C1 segment of cervical spinal cord (tissue), 14 donors: ENCODE measurements at regions not wholly inside any gene's neighbourhood (a gene's known extent, or its start where the extent isn't known, plus 50 kb on each side); places are given as distances from the start of the nearest gene placed in this dataset.
"Not testable (repeated sequence)": the region's sequence is repeated elsewhere in the genome, so short reads cannot be mapped to it uniquely, and the experiment has no call there.

Experiments
- DNase-seq, 14 donors: peaks; one replicate each; lab custom pipeline; 2025; lab: John Stamatoyannopoulos, UW

DNA sequence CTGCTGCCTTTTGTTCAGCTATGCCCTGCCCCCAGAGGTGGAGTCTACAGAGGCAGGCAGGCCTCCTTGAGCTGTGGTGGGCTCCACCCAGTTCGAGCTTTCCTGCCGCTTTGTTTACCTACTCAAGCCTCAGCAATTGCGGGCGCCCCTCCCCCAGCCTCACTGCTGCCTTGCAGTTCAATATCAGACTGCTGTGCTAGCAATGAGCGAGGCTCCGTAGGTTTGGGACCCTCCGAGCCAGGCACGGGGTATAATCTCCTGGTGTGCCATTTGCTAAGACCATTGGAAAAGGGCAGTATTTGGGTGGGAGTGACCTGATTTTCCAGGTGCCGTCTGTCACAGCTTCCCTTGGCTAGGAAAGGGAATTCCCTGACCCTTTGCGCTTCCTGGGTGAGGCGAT is 51.9 kb downstream of the DIPK2A start:
- not testable (repeated sequence) for DNase-seq

DNA sequence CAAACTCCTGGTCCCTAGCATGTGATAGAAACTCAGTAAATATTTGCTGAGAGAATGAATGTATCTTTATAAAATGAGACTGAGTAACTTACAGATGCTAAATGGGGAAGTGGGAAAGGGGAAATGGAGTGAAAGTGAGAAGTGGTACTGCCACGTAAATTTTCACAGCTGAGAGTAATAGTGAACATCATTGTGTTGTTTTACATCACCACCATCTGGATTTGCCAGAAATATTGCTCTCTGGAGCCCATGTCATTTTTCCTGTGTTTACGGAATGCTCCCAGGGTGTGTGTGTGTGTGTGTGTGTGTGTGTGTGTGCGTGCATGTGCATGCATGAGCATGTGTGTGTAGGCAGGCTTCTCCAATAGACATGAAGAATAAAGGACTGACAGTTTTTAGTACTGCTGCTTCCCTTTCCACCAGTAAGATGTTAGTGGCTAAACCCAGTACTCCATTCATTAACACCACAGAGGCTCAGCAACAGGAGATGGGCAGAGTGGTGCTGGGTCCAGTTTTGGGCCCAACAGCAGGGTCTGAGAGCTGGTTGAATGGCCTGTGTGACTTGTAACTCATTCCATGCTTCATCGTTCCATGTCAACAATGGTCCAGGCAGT is 57.3 kb downstream of the DIPK2A start:
- DNase-seq: peak in 3 of 14 donors; percentile 13 to 48 (median 29)

DNA sequence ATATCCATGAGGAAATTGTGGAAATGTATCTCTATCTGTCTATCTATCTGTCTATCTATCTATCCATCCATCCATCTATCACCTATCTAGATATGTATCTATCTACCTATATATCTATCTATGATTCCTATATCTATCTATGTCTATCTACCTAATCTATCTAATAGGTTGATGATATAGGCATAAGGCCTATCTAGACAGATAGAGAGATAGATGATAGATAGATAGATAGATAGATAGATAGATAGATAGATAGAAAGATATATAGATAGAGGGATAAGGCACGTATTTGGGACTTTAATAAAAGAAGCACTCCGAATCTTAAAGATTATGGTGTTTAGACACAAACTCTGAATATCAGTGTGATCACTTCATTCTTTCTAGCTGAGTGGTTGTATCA is 58.1 kb downstream of the DIPK2A start:
- DNase-seq: no peak

DNA sequence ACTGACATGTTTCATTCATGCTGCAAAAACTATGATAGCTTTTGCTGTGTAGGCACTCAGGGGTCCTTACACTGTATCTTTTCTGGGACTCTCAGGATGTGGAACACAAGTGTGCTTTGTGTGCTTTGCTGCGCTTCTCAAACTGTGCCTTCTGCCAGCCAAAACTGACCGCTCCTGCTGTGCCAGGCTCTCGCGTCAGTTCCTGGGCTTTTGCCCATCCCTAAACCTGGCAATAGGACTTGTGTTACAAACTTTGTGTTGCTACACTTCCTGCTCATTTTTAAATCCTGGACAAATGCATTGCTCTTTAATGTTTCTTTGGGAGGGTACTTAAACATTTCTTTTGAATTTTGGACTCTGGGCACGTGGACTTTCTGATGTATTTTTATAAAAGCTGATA is 60.3 kb downstream of the DIPK2A start:
- DNase-seq: peak in 13 of 14 donors; percentile 8 to 89 (median 79)

DNA sequence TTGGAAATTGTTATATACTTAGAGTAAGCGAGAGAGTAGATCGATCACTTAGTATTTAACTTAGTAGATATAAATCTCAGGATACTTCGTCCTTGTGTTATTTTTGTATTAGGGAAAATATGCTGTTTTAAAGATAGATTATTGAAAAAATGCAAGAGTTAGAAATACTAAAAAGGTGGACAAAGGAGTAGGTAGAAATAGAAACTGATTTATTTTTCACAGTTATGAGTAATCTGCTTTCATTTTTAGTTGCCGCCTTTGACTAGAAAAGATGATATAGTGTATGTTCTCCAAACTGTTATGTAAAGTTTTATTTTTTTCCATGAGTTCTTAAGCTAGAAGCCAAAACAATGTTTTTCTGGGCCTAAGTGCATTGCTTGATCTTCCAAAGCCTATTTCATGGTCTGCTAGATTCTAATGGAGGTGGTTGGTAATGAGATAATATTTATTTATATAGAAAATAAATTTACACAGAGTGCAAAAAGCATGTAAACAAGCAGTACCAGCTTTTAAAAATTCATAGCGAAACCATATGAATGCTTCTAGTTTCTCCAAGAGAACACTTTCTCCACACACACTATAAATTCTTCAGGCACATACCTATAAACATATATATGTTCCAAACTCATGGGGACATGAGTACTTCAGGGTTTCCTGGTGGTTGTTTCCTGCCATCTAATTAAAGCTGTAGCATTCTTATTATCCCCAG is 61.1 kb downstream of the DIPK2A start:
- DNase-seq: no peak

DNA sequence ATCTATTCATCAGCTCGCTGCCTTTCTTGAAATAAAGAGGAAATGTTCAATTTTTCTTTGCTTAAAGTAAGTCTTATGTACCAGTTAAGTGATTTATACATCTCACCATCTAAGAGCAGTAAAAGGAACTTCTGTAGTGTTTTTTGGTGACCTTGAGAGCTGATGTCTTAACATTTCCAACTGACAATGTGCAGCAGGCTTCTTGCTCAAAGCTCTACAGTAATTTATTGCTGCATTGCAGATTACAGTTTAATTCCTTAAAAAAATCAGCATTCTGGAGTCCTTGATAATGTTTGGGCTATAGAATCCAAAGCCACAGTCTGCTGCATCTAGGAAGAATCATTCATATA is 61.6 kb downstream of the DIPK2A start:
- no peak for DNase-seq

DNA sequence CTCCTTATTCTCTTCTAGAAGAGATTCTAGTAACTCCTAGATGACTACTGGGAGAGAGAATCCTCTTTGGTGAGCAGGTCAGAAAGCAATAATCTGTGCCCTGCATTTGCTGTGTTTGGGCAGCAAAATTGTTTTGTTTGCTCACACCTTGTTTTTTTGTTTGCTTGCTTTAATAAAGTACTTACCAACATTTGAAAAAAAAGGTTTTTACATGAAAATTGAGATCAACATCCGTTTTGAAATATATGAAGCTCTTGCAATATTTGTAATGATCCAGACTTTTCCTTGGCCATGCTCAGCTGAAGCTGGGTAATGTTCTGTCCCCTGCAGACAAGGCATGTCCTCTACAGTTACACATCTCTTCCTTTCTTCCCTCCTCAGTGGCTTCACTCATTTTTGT is 62.2 kb downstream of the DIPK2A start:
- peak in 2 of 14 donors; percentile 29 to 54 for DNase-seq

DNA sequence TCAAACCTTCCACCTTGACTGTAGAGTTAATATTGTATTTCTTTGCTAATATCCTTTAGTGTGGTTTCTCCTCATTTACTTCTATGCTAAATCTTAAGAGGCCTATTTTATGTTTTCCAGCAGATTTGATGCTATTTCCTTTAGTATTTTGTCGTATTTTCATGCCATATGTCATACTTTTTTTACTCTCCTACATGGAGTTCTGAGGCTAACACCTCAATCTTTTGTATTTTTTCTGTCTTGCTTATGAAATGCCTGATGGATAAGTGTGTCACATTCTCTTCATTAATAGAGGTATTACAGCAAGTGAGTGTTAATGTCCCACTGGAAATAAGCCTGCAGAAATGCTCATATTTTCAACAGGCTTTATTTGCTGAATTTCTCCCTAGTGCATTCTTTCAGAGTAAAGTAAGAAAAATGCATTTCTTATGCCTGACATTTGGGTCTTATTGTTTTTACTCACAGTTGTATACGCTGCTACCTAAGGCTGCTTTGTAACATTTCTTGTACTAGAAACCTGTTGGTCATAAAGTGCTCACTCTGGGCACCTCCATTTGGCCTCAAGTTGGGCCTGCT is 63.2 kb downstream of the DIPK2A start:
- DNase-seq: no peak

DNA sequence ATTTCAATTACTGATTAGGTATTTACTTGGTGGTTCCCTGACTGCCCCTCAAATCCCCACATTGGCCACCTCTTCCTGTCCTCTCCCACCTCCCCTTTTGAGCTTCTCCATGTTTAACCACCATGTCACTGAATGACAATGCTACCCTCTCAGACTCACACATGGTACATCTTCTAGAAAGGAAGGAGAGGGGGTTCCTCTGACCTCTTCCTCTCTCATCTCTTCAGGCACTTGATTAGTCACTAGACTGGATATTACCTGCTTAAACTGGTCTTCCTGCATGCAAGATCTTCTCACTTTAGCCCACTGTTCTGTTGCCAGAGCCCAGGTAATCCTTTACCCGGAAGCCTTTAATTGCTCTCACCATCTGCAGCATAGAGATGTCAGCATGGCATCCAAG is 64.9 kb downstream of the DIPK2A start:
- no peak for DNase-seq

DNA sequence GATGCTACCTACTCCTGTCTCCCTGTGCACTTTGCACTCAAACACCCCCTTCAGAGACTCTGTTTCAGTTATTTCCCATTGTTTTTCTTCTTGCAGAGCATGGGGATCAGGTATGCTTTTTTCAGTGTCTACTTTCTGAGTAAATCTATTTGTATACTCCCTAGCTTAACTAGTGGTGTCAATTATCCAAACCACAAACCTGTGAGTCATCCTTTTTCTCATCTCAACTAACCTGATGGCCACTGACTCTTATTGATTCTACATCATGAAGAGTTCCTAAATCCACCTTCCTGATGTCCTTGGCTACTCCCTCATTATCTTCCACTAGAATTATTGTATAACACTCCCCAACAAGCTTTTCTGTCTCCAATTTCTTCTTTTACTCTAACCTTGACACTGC is 68.0 kb downstream of the DIPK2A start:
- no peak for DNase-seq

DNA sequence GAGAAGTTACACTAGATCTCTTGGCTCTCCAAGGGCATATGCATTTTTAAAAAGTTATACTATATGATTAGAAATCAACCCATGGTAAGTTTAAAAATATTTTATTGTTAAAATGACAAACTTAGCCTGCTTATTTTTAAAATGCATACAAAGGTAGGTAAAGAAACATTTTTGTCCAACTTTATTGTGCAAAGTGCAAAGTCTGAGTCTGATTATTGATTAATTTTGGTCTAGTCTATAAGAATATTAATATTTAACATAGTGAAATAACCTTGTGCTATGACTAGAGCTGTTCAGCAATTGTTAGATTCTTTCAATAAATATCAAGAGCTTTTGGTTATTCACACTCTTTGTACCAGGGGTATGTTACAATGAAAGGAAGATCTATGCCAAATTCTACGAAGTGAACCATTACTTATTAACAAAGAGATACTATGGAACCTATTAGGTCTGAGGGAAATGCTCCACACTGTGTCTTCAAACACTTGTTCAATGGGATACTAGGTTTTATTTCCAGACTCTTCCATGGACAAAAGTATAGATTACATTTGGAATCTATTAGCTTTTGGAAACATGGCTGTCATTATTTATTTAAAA is 70.4 kb downstream of the DIPK2A start:
- no peak for DNase-seq

DNA sequence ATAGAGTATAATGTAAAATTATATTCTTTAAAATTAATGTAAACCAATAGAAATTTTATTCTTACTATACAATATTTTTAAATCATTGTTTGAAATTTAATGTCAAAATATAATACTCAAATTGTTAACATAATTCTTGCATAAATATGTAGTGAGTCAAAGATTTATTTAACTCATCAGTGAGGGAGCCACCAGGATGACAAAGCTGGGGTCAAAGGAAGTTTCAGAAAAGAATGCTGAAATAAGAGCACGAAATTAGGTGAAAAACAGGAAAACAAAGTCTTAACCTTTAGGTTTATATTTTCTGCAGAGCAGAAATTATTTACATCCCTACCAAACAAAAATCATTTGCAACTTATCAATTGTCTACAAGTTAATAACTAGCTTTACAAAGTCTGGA is 74.1 kb downstream of the DIPK2A start:
- DNase-seq: no peak

DNA sequence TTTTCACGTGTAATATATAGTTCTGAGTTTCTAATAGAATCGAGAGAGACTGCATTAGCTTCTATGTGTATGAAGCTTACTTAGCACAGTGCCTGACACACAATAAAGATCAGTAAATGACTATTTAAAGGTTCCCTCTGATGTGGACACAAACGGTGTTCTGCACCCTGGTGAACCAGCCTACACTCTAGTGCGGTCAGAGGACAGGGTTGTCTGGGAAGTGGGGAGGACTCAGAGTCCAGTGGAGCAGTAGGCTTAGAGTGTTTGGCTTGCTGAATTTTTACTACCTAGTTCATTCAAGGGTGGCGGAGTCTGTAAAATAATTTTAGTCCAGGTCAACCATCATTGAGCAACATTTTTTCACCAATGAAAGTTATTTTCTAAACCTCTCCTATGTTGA is 77.8 kb downstream of the DIPK2A start:
- no peak for DNase-seq

DNA sequence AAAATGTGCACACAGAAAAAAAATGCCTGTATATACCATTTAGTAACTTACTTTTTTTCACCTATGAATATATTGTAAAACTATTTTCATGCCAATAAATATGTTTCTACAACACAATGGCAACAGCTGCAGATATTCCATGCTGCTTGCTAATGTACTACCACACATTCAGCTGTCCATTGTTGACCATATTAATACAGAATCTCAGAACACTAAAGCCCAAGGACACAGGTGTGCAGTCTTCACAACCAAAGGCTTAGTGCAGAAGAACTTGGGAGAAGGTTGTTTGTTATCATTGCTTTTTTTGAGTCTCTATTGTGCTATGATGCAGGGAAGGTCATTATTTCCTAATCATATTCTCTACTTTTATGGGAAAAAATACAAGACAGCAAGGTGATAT is 79.6 kb downstream of the DIPK2A start:
- DNase-seq: no peak

DNA sequence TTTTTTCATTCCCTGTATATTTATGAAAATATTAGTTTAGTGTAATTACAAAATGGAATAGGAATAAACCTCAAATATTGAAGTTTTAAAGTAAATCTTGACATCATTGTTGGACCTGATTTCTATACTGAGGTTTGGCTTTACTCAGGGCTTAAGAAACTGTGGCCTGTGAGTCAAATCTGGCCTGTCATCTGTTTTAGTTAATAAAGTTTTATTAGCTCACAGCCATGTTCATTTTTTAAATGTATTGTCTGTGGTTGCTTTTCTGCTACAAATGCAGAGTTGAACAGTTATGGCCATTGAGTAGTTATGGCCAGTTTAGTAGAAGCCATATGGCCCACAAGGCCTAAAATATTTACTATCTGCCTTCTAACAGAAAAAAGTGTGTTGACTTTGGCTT is 80.7 kb downstream of the DIPK2A start:
- DNase-seq: no peak

DNA sequence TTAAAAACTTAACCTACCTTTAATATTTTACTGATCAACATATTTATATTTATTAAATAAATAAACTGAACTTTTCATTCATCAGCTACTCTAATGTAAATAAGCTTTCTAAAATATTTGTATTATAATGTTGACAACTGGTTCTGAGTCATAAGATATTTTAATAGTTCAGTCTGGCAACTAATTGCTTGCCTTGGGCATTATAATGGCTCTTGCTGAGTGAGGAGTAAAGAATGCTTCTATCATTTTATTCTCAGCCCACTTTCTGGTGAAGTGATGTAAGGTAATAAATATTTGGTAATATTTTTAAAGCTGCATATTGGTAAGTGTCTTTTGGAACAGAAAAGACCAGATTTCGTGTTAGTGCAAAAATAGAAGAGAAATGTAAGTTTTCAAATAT is 81.5 kb downstream of the DIPK2A start:
- DNase-seq: no peak

DNA sequence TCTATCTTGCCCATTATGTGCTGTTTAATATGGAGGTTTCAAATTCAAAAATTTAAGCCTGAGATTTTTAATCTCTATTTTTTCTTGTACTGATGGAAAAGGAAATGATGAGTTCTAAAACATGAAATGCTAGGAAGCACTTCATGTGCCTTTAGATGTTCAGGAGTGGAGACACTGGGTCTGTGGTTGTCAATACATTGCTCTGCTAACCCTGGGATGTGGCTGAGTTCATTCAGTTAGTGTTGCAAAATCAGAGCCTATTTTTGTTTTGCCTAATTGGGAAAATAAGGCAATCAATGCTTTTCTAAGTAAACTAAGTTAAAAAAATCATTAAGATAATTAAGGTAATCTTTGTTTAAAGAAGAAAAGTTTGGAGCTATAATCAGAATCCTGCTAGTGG is 83.1 kb downstream of the DIPK2A start:
- DNase-seq: no peak

DNA sequence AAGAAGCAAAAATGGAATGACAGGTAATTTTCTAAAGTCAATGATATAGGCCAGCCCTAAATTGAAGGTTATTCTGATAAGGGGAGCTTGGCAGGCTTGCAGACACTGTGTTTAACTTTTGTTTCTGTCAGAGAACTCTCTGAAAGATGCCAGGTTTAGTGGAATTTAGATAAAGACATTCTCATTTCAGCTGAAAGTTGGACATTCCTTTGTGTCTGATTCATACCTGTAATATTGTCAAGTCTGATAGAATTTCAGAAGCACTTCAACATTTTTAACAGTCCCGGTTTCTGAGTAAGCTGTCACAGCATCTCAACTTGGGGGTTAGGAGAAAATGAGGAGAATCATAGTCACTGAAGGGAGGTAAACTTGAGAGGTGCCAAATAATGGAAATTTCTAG is 84.0 kb downstream of the DIPK2A start:
- DNase-seq: no peak

DNA sequence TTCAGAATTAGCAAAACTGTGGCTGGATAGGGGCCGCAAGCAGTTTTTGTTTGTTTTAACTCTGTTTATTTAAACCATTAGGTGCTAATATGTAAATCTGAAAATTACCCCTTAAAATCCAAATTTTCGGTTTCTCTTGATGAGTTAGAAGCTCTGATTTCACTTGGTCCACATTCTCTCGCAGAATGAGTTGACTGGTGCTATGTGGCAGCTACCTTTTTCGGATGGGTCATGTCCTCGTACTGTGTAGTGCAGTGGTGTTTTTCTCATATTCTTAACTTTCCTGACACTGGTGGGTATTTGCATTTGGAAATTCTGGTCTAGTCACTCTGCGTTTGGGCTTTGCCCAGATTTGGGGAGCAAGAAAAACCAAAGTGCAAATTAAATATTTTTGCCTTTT is 87.1 kb downstream of the DIPK2A start:
- no peak for DNase-seq

DNA sequence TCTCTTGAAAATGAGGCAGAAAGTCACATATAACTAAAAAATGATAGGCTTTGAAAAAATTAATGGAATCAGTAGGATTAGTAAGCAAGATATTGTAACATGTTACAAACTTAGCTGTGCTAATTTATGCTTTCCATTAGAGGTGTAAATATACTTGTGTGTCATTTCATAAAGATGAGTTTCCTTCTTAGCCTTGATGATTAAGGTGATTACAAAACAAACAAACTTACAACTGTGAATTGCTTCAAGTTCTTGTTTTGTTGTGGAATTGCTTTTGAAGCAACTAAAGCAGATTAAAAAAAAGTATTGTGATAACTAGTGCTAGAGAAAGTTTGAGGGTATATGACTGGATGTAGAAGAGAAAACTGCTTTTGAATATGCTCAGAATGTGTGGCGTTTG is 87.9 kb downstream of the DIPK2A start:
- no peak for DNase-seq

DNA sequence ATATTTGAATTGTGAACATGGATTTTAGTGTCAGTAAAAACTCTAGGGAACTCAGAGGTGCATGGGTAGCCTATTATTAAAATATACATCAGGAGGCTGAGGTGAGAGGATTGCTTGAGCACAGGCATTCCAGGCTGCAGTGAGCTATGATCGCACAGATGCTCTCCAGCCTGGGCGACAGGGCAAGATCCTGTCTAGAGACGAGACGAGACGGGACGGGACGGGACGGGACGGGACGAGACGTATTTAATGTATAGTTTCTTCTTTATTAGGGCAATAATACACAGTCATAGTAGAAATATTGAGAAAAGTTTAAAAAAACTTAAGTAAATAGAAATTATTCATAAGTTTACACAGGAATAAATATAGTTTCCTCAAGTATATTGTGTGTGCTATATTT is 89.3 kb downstream of the DIPK2A start:
- no peak for DNase-seq

DNA sequence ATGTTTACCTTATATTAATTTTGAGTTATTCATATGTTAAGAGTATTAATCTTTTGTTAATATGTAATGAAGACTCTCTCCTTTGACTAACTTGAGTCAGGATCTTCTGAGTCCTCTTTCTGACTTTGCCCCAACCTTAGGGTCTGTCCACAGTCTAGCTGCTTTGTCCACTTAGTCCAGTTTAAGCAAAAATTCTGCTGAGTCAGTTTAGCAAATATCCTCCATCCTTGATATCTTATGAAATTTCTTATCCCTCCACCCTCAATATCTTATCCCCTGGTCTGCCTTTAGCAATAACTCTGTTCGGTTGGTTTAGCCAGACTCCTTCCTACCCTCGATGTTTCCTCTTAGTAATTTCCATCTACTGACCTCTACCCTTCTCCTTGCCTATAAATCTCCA is 91.7 kb downstream of the DIPK2A start:
- DNase-seq: no peak

DNA sequence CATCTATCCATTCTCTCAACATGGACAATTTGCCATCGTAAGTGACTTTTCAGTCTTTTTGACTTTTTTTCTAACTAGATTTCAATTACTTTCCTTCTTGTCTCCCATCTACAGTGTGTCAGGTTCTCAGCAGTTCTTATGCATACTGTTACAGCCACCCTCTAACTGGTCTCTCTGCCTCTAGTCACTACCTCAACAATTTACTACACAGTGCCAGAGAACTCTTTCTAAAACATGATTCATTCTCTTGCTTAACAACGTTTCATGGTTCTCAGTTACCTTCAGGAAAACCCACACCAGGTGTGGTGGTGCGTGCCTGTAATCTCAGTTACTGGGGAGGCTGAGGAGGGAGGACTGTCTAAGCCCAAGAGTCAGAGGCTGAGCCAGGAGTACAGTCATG is 95.4 kb downstream of the DIPK2A start:
- DNase-seq: no peak
